ENCODE measurements at regions not wholly inside any gene's neighbourhood (a gene's known extent, or its start where the extent isn't known, plus 50 kb on each side); places are given as distances from the start of the nearest gene placed in this dataset.

- TF ChIP-seq CTCF (conservative IDR thresholded peaks at IDR 0.05 in 1 of 2, IDR thresholded peaks at IDR 0.05 in 1 of 2; ENCODE audit: low read depth in 1 of 2, low read length in 2 of 2) (no peak), EZH2 (IDR thresholded peaks at IDR 0.05; ENCODE audit: low read length, missing control alignments) (no peak)
Measured at GRCh38 chr5:20555034-20555433, 567.0 kb upstream of the CDH18 start.

Measured in fibroblast of lung (primary cell).